Spinal cord (tissue), 9 donors: ENCODE measurements at regions not wholly inside any gene's neighbourhood (a gene's known extent, or its start where the extent isn't known, plus 50 kb on each side); places are given as distances from the start of the nearest gene placed in this dataset.
"Not testable (repeated sequence)": the region's sequence is repeated elsewhere in the genome, so short reads cannot be mapped to it uniquely, and the experiment has no call there.

Experiments used
- DNase-seq, 6 donors: peaks; one replicate each; pipeline versions ENCODE4 v3.0.0 to v3.0.0-alpha.2; 2013 to 2015; ENCODE audit warnings: low spot score in 6 of 6, low read depth in 4 of 6
- H3K27ac ChIP-seq: one replicate; pipeline ENCODE4 v1.5.1; 2013; ENCODE audit warnings: low read depth, low read length, control low read depth
- H3K27me3 ChIP-seq: one replicate; pipeline ENCODE4 v1.6.1; 2013; ENCODE audit warnings: low read length; ENCODE audit not compliant: control insufficient read depth, insufficient read depth
- H3K36me3 ChIP-seq: one replicate; pipeline ENCODE4 v1.6.1; 2013; ENCODE audit warnings: low read length; ENCODE audit not compliant: control insufficient read depth, insufficient read depth
- H3K4me1 ChIP-seq: one replicate; pipeline ENCODE4 v1.6.1; 2013; ENCODE audit warnings: low read length; ENCODE audit not compliant: control insufficient read depth, insufficient read depth
- H3K4me3 ChIP-seq: one replicate; pipeline ENCODE4 v1.5.1; 2013; ENCODE audit warnings: low read depth, low read length, control low read depth
- H3K9me3 ChIP-seq: one replicate; pipeline ENCODE4 v1.6.1; 2013; ENCODE audit warnings: low read length; ENCODE audit not compliant: control insufficient read depth, insufficient read depth
- WGBS: methylation state at CpG from one replicate; pipeline ENCODE4 v1.1.5; 2013; ENCODE audit warnings: missing lambda C conversion rate; ENCODE audit not compliant: insufficient coverage; 5-methylcytosine and 5-hydroxymethylcytosine counted together
- donor health status: healthy.

DNA sequence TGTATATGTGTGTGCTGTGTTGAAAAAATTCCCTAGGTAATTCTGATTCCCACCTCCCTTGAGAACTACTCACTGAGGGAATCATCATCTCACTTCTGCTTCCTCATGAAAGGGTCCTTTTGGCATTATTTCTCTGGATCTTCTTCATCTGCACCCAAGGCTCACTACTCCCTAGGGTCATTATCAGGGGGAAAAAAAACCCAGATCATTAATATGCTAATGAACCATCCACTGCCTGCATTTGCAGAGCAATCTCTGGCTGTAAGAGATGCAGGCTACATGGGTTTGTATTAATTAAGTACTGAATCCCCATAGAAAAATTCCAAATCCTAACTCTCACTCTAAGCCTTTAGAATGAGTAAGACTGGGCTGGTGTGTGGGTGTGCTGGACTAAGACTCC, 68.0 kb upstream of the IGFBP5 start:
- Histone ChIP-seq H3K4me3 (no peak overlapping the region), H3K4me1 (peaks cover 7% of the 10 kb centered on the region), H3K27me3 (no peaks in the 10 kb centered on the region), H3K36me3 (no peaks in the 10 kb centered on the region), H3K27ac (no peak overlapping the region), H3K9me3 (no peaks in the 10 kb centered on the region)
- DNase-seq = peak in 1 of 6 donors; percentile 68

DNA sequence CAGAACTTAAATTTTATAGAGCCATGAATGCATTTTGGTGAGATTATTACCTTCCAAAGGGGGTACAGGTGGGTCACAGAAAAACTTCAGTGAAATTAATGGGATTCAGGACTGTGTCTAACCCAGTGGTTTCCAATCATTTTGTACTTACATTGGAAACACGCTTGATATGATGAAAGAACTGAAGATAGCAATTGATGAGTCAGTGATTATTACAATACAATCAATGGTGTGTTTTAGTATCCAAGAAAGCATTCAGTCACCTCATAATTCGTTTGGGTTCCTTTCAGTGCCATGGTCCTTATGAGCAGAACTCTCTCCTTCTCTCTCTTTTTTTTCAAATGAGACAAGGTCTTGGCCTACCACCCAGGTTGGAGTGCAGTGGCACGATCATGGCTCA, 66.5 kb upstream of the IGFBP5 start:
- Histone ChIP-seq H3K4me3 (no peak overlapping the region), H3K4me1 (peaks cover 7% of the 10 kb centered on the region), H3K27me3 (no peaks in the 10 kb centered on the region), H3K9me3 (no peaks in the 10 kb centered on the region), H3K27ac (no peak overlapping the region), H3K36me3 (no peaks in the 10 kb centered on the region)
- WGBS = 94% methylated on average over 2 of the region's 3 CpGs
- DNase-seq = no peak

DNA sequence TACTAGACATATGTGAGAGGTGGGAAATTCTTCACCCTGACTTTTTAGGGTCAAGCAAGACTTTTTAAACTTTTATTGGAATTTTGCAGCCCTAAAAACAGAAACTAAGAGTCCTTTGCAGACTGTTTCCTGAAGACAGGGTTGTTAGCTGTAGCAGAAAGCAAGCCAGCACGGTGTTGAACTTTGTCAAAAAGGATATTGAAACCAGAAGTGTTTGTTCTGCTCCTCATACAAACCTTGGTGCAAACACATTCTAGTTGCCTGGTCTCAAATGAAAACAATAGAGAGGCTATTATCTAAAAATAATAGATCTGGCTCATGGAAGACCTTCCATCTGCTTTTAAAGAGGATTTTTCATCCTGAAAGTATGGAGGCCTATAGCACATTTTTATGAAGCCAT, 65.8 kb upstream of the IGFBP5 start:
- peaks cover 6% of the 10 kb centered on the region for H3K4me1 ChIP-seq
- DNase-seq = no peak
- no peak overlapping the region for H3K4me3 ChIP-seq
- no peaks in the 10 kb centered on the region for H3K27me3 ChIP-seq
- no peaks in the 10 kb centered on the region for H3K9me3 ChIP-seq
- no peaks in the 10 kb centered on the region for H3K36me3 ChIP-seq
- no peak overlapping the region for H3K27ac ChIP-seq
- WGBS = no CpG with 5 or more reads among the region's 1 CpG

DNA sequence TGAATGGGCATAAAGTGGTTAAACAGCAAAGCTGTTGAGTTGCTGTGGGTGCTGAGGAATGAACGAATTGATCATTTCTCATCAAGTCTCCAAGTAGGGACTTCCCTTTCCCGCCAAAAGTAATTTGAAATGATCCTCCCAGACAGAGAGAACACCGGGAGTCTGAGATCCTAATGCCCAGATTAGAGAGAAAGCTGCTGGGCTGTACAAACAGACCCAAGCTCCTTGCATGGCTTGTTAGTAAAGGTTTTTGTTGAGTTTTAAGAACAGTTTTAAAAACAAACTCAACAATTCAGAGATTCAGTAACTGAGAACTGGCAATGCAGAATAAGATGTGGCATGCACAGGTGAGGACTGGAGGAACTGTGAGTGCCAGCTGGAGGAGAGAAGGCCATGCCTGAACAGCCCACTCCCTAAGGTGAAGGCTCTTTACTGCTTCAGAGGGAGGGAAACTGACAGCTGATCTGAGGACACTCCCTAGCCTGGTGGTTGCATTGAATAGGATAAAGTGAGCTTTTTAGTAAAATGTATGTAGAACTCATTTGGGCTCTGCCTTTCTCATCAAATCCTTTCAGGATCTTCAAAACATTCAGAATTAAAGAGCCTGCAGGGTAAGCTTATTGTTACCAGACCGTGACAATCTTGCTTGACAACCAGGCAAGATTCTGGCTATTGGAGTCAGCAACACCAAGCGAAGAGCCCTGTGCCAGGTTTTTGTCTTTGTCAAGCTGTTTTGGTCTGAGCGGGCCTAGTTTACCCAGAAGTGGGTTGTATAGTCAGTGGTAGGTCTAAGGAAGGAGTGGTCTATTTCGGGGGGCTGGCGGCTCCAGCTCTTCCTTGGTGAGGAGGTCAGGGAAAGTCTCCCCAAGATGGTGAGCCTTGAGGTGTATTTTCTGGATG, 63.2 kb upstream of the IGFBP5 start:
- H3K4me3 ChIP-seq = no peak overlapping the region
- DNase-seq = peak in 1 of 6 donors; percentile 49
- H3K36me3 ChIP-seq = no peaks in the 10 kb centered on the region
- no peaks in the 10 kb centered on the region for H3K27me3 ChIP-seq
- H3K4me1 ChIP-seq = no peaks in the 10 kb centered on the region
- H3K27ac ChIP-seq = no peak overlapping the region
- H3K9me3 ChIP-seq = no peaks in the 10 kb centered on the region
- 56% methylated on average over 5 of the region's 8 CpGs for WGBS

DNA sequence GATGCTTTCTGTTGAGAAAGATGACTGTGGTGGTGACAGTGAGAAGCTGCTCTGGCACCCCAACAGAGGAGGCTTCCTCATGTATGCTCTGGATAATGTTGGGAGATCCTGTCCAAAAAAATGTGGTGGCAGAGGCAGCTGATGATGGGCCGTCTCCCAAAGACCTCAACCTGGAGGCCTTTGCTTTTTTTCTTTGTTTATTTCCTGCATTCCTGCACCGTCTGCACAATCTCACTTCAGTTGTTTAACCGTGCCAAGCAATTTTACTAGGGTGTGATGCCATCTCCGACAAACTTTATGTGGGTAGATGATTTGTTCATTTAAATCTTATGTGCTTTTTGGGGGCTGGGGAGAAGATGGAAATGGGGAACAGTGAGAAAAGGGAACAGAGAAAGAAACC, 62.2 kb upstream of the IGFBP5 start:
- no peaks in the 10 kb centered on the region for H3K9me3 ChIP-seq
- H3K4me3 ChIP-seq = no peak overlapping the region
- no peaks in the 10 kb centered on the region for H3K4me1 ChIP-seq
- H3K27ac ChIP-seq = no peak overlapping the region
- no peak for DNase-seq
- no peaks in the 10 kb centered on the region for H3K27me3 ChIP-seq
- no peaks in the 10 kb centered on the region for H3K36me3 ChIP-seq
- 94% methylated on average over 2 of the region's 4 CpGs for WGBS

DNA sequence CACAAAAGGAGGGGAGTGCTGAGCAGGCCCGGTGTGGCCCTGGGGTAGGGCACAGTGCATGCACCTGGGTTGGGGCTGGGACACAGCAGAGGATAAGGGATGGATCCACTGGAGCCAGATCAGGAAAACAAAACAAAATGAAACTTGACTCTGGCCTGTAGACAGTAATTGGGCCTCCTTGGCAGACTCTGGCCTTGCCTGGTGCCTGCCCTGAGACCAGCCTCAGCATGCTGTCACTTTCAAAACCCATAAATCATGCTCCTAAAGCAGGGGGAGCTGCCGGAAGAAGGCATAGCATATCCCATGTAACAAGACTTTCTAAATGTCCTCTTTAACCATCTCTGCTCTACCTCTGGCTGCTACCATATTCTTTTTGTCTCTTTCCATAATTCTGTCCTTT, 61.1 kb upstream of the IGFBP5 start:
- 79% methylated on average over 2 of the region's 2 CpGs for WGBS
- no peaks in the 10 kb centered on the region for H3K4me1 ChIP-seq
- no peaks in the 10 kb centered on the region for H3K27me3 ChIP-seq
- no peak overlapping the region for H3K27ac ChIP-seq
- no peak overlapping the region for H3K4me3 ChIP-seq
- no peak for DNase-seq
- H3K36me3 ChIP-seq = no peaks in the 10 kb centered on the region
- no peaks in the 10 kb centered on the region for H3K9me3 ChIP-seq

DNA sequence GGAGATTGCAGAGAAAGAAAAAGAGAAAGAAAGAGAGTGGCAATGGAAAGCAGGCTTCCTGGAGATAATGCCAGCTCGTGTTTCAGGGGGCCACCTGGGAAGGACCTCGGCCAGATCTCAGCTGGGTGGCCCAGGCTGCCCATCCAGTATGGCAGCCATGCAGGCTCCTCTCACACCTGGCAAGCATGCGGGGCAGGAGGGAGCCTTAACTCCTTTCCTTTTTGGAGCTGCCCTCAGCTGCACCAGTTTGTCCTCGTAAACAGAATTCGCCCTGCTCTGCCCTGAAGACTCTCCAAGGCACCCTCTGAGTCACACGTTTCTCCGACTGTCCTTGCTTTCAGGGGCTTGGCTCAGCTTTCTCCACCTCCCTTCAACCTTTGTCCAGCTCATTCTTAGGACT, 59.5 kb upstream of the IGFBP5 start:
- WGBS = 78% methylated on average over 7 of the region's 7 CpGs
- H3K27me3 ChIP-seq = no peaks in the 10 kb centered on the region
- no peak for DNase-seq

DNA sequence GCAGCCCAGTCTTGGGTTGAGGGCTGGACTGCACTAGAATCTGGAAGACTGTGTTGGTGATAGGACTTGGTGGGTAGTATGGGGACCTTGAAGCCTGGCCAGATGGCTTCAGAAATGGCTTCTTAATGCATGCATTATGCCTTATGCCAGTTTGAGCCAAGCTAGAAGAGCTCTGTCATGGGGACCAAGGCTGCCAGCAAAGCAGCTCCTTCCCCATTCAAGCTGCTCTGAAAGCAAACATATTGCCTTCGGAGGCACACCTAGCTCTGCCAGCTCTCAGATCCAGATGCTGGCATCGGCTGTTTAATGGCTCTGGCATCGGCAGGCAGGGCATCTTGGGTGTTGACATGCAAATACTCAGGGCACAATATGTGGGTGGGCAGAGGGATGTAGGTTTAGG, 59.0 kb upstream of the IGFBP5 start:
- no peaks in the 10 kb centered on the region for H3K9me3 ChIP-seq
- WGBS = 47% methylated on average over 3 of the region's 3 CpGs

More for the DNA sequence above, 59.5 kb upstream of the IGFBP5 start:
- Histone ChIP-seq H3K27ac (no peak overlapping the region), H3K9me3 (no peaks in the 10 kb centered on the region), H3K4me3 (no peak overlapping the region), H3K36me3 (no peaks in the 10 kb centered on the region), H3K4me1 (no peaks in the 10 kb centered on the region)

DNA sequence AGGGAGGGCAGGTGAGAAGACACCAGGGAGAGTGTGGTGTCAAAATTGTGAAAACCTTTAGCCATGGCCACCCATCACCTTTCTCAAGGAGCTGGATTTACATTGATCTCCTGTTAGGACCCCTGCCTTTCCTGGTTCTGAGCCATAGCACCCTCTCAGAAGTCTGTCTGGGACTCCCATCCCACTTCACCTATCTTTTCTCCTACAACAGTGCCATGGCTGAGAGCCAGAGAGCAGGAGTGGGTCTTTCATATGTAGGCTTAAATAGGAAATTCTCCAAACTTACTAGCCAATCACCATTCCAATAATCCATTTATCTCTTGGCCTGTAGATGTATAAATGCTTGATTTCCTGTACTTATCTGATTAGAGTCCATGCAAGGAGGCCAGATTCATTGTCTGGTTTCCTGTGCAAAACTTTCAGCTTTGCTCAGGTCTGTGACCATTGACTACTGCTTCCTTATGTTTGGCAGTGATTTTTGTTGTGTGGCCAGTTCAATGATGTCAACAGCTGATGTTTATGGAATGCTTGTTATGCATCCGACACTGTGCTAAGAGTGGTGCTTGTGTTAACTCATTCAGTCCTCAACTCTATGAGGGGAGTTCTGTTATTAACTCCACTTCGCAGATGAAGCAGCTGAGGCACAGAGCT, 57.6 kb upstream of the IGFBP5 start:
- DNase-seq = no peak
- no peaks in the 10 kb centered on the region for H3K9me3 ChIP-seq
- H3K4me3 ChIP-seq = no peak overlapping the region
- no peak overlapping the region for H3K27ac ChIP-seq
- H3K27me3 ChIP-seq = no peaks in the 10 kb centered on the region
- H3K36me3 ChIP-seq = no peaks in the 10 kb centered on the region
- no peaks in the 10 kb centered on the region for H3K4me1 ChIP-seq
- no CpG with 5 or more reads among the region's 2 CpGs for WGBS

More for the DNA sequence above, 59.0 kb upstream of the IGFBP5 start:
- Histone ChIP-seq H3K36me3 (no peaks in the 10 kb centered on the region), H3K4me3 (no peak overlapping the region), H3K27ac (no peak overlapping the region), H3K27me3 (no peaks in the 10 kb centered on the region), H3K4me1 (no peaks in the 10 kb centered on the region)
- DNase-seq = peak in 2 of 6 donors; percentile 11 to 53

DNA sequence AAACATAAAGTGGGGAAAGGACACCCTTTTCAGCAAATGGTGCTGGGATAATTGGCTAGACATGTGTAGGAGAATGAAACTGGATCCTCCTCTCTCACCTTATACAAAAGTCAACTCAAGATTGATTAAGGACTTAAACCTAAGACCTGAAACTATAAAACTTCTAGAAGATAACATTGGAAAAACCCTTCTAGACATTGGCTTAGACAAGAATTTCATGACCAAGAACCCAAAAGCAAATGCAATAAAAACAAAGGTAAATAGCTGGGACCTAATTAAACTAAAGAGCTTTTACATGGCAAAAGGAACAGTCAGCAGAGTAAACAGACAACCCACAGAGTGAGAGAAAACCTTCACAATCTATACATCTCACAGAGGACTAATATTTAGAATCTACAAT, 55.4 kb upstream of the IGFBP5 start:
- H3K4me3 ChIP-seq, H3K27ac ChIP-seq, DNase-seq, H3K27me3 ChIP-seq, H3K4me1 ChIP-seq, H3K9me3 ChIP-seq, H3K36me3 ChIP-seq: not testable (repeated sequence)
